Naive thymus-derived CD8-positive, alpha-beta T cell (primary cell): ENCODE measurements at regions not wholly inside any gene's neighbourhood (a gene's known extent, or its start where the extent isn't known, plus 50 kb on each side); places are given as distances from the start of the nearest gene placed in this dataset.

Experiments used
- ATAC-seq, 2 donors: fragments of 150-1000 bp; cut with Tn5 transposase in 1 of 2; sonication (Bioruptor Pico), chemical (Tn5 transposase) in 1 of 2; 1 replicate in 1 of 2; 2 replicates in 1 of 2; pipeline ENCODE4 v1.10.0; 2021; ENCODE audit warnings: mild to moderate bottlenecking in 2 of 2, moderate library complexity in 2 of 2
- POLR2A ChIA-PET: fragments of 350-600 bp; sonication (Branson Sonifier 250); formaldehyde crosslinking; loops from one replicate; lab custom pipeline; 2021; ENCODE audit warnings: antibody characterized with exemption; lab: Charles Lee
- DNase-seq, 10 donors: peaks; one replicate each; pipeline versions ENCODE4 v3.0.0 to v3.0.0-alpha.2; 2020 to 2022
- H3K27ac Mint-ChIP-seq, 10 donors: one replicate each; pipeline ENCODE4 v1.8.0; 2020 to 2022; ENCODE audit warnings: mild to moderate bottlenecking in 10 of 10, mixed read lengths in 10 of 10, moderate library complexity in 4 of 10, inconsistent platforms in 1 of 10
- H3K27me3 Mint-ChIP-seq, 5 donors: one replicate each; pipeline ENCODE4 v1.8.0; 2021 to 2022; ENCODE audit warnings: mixed read lengths in 5 of 5
- H3K36me3 Mint-ChIP-seq, 3 donors: one replicate each; pipeline ENCODE4 v1.8.0; 2020 to 2022; ENCODE audit warnings: mixed read lengths in 3 of 3, mild to moderate bottlenecking in 2 of 3, inconsistent platforms in 1 of 3
- H3K4me1 Mint-ChIP-seq, 4 donors: one replicate each; pipeline ENCODE4 v1.8.0; 2021 to 2022; ENCODE audit warnings: mixed read lengths in 4 of 4
- H3K4me3 Mint-ChIP-seq, 10 donors: one replicate each; pipeline ENCODE4 v1.8.0; 2020 to 2022; ENCODE audit warnings: mild to moderate bottlenecking in 10 of 10, mixed read lengths in 10 of 10, moderate library complexity in 6 of 10, inconsistent platforms in 1 of 10
- H3K9me3 Mint-ChIP-seq, 9 donors: one replicate each; pipeline ENCODE4 v1.8.0; 2020 to 2022; ENCODE audit warnings: mixed read lengths in 9 of 9, mild to moderate bottlenecking in 3 of 9, inconsistent platforms in 1 of 9, moderate library complexity in 1 of 9

DNA sequence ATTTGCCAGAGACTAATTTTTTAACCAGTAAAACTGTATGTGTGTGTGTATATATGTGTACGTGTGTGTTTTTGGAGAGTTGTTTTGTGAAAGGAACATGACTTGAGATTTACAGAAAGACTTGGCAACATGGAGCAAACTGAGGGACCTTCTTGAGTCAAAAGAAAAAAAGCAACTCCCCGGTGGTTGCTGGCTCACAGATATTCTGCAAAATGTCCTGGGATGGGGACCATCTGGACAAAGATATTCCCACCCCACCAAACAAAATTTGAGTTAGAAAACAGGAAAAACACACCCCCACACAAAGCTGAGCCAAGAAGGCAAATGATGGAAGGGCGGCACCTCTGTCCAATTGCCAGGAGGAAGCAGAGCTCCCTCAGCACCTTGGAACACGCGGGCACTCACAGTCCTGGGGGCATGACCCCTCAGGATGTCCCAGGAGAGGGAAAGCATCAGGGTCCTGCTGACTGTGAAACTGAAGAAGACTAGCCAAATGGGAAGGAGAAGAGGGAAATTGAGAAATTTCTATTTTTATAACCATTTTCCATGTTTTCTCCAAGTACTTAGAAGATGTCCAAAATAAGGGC is 290.2 kb upstream of the ACVR2A start:
- no peak for ATAC-seq
- POLR2A ChIA-PET = no interaction called here
- Mint-ChIP-seq H3K4me3 (no peak overlapping the region), H3K36me3 (no peaks in the 10 kb centered on the region), H3K27ac (no peak overlapping the region), H3K9me3 (no peaks in the 10 kb centered on the region), H3K27me3 (peaks cover 0 to 3% (median 0%) of the 10 kb centered on the region in 5 donors), H3K4me1 (no peaks in the 10 kb centered on the region)
- no peak for DNase-seq

DNA sequence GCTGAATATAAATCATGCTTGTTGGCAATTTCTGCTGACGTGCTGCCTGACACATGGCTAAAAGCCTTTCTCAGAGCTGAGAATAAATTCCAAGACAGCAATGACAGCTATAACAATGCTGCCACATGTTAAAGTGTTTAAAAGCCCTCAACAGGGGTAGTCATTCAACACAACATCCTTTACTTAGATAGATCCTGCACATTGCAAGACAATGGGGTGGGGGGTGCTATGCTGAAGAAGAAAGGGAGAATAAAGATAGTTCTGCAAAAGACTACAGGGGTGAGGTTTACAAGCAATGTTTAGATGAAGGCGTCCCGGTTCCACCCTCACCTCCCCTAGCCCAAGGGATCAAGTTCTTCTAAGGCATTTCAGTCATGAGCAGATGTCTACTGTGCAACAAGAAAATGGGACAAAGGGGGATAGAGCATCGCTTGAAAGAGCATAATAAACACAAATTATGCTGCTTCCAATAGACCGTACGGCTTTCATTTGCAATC is 291.0 kb upstream of the ACVR2A start:
- Mint-ChIP-seq H3K9me3 (no peaks in the 10 kb centered on the region), H3K27me3 (peaks cover 0 to 3% (median 0%) of the 10 kb centered on the region in 5 donors), H3K4me3 (no peak overlapping the region), H3K27ac (no peak overlapping the region), H3K4me1 (no peaks in the 10 kb centered on the region), H3K36me3 (no peaks in the 10 kb centered on the region)
- DNase-seq = no peak
- POLR2A ChIA-PET = no interaction called here
- ATAC-seq = no peak

DNA sequence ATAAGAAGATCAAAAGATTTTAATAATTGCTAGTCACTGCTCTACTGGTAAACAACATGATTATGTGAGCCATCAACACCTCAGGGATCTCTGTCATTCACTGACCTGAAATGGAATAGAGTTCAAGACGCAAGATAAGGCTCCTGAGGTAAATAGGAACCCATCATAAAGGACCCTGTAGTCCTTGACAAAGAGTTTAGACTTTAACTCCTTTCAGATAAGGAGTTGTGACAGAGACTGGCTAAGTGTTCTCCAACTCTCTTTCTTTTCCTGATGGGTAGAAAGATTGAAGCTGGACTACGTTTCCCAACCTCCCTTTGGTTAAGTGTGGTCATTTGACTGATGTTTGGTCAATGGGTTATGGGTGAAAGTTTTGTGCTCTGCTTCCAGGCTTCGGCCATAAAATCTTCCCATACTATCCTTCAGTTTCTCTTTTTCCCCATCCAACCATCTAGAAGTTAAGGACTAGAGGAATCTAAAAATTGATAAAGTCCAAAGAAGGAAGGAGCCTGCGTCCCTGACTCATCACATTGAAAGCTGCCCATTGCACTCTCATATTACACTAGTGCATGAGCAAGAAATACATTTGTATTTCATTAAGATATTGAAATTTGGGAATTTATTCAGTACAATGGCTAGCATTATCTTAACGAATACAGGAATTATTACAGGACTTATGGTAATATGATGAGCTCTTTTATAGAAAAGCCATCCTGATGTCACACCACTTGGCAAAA is 293.7 kb upstream of the ACVR2A start:
- peaks cover 0 to 3% (median 0%) of the 10 kb centered on the region in 9 donors for H3K9me3 Mint-ChIP-seq
- DNase-seq = no peak
- peaks cover 0 to 3% (median 0%) of the 10 kb centered on the region in 5 donors for H3K27me3 Mint-ChIP-seq
- H3K27ac Mint-ChIP-seq = no peak overlapping the region
- POLR2A ChIA-PET = no interaction called here
- H3K36me3 Mint-ChIP-seq = no peaks in the 10 kb centered on the region
- no peaks in the 10 kb centered on the region for H3K4me1 Mint-ChIP-seq
- ATAC-seq = no peak
- H3K4me3 Mint-ChIP-seq = no peak overlapping the region

- Mint-ChIP-seq H3K27me3 (peaks cover 0 to 3% (median 0%) of the 10 kb centered on the region in 5 donors), H3K4me3 (no peak overlapping the region), H3K4me1 (no peaks in the 10 kb centered on the region), H3K36me3 (no peaks in the 10 kb centered on the region), H3K27ac (no peak overlapping the region), H3K9me3 (peaks cover 0 to 3% (median 0%) of the 10 kb centered on the region in 9 donors)
- POLR2A ChIA-PET = no interaction called here
- ATAC-seq = no peak
- DNase-seq = no peak
These were observed 295.8 kb upstream of the ACVR2A start for GRCh38 chr2:147549054-147549453.

DNA sequence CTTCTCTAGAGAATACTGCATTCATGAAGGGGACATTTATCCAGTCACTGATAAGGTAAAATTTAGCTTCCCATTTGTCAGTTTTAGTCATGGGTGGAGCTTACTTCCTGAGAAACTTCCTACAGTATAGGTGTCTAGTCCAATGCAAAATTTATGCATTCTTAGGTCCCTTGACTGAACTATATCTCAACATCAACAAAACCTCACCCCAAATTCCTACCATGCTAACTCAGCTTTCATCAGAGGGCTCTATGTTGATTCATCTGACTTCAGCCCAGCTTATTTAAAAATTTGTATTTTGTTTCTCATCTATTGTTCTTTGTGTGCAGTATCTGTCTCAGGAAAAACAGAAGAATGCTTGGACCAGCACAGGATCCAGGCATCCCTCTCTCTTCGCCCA is 296.4 kb upstream of the ACVR2A start:
- H3K4me1 Mint-ChIP-seq = no peaks in the 10 kb centered on the region
- ATAC-seq (no peak), DNase-seq (no peak)
- POLR2A ChIA-PET = no interaction called here
- no peaks in the 10 kb centered on the region for H3K27me3 Mint-ChIP-seq
- H3K27ac Mint-ChIP-seq = no peak overlapping the region
- no peaks in the 10 kb centered on the region for H3K36me3 Mint-ChIP-seq
- peaks cover 0 to 3% (median 0%) of the 10 kb centered on the region in 9 donors for H3K9me3 Mint-ChIP-seq
- no peak overlapping the region for H3K4me3 Mint-ChIP-seq

GRCh38 chr2:147547440-147547839 is 297.4 kb upstream of the ACVR2A start:
- Mint-ChIP-seq H3K4me3 (no peak overlapping the region), H3K36me3 (no peaks in the 10 kb centered on the region), H3K4me1 (peaks cover 0 to 2% (median 0%) of the 10 kb centered on the region in 4 donors), H3K27me3 (no peaks in the 10 kb centered on the region), H3K27ac (no peak overlapping the region), H3K9me3 (peaks cover 0 to 3% (median 0%) of the 10 kb centered on the region in 9 donors)
- ATAC-seq (no peak), DNase-seq (no peak)
- POLR2A ChIA-PET = no interaction called here

GRCh38 chr2:147546109-147546508 is 298.7 kb upstream of the ACVR2A start:
- H3K4me1 Mint-ChIP-seq = peaks cover 0 to 2% (median 0%) of the 10 kb centered on the region in 4 donors
- no peak overlapping the region for H3K4me3 Mint-ChIP-seq
- no peak for ATAC-seq
- no peak overlapping the region for H3K27ac Mint-ChIP-seq
- POLR2A ChIA-PET = no interaction called here
- no peak for DNase-seq
- peaks cover 0 to 3% (median 0%) of the 10 kb centered on the region in 9 donors for H3K9me3 Mint-ChIP-seq
- no peaks in the 10 kb centered on the region for H3K36me3 Mint-ChIP-seq
- H3K27me3 Mint-ChIP-seq = no peaks in the 10 kb centered on the region

- ATAC-seq = no peak
- POLR2A ChIA-PET = no interaction called here
- no peaks in the 10 kb centered on the region for H3K36me3 Mint-ChIP-seq
- H3K4me1 Mint-ChIP-seq = peaks cover 0 to 2% (median 0%) of the 10 kb centered on the region in 4 donors
- H3K9me3 Mint-ChIP-seq = peaks cover 0 to 3% (median 0%) of the 10 kb centered on the region in 9 donors
- H3K27me3 Mint-ChIP-seq = peaks cover 0 to 1% (median 0%) of the 10 kb centered on the region in 5 donors
- no peak overlapping the region for H3K4me3 Mint-ChIP-seq
- no peak overlapping the region for H3K27ac Mint-ChIP-seq
- no peak for DNase-seq
These were observed 301.8 kb upstream of the ACVR2A start for GRCh38 chr2:147543056-147543455.

GRCh38 chr2:147542351-147542750 is 302.5 kb upstream of the ACVR2A start:
- DNase-seq (no peak), ATAC-seq (no peak)
- H3K27ac Mint-ChIP-seq = no peak overlapping the region
- POLR2A ChIA-PET = no interaction called here
- peaks cover 0 to 1% (median 0%) of the 10 kb centered on the region in 5 donors for H3K27me3 Mint-ChIP-seq
- H3K9me3 Mint-ChIP-seq = peaks cover 0 to 3% (median 0%) of the 10 kb centered on the region in 9 donors
- no peak overlapping the region for H3K4me3 Mint-ChIP-seq
- no peaks in the 10 kb centered on the region for H3K36me3 Mint-ChIP-seq
- H3K4me1 Mint-ChIP-seq = peaks cover 0 to 2% (median 0%) of the 10 kb centered on the region in 4 donors

- POLR2A ChIA-PET = no interaction called here
- Mint-ChIP-seq H3K9me3 (peaks cover 0 to 3% (median 0%) of the 10 kb centered on the region in 9 donors), H3K4me1 (peaks cover 0 to 2% (median 0%) of the 10 kb centered on the region in 4 donors), H3K27ac (no peak overlapping the region), H3K36me3 (no peaks in the 10 kb centered on the region), H3K4me3 (no peak overlapping the region), H3K27me3 (peaks cover 0 to 1% (median 0%) of the 10 kb centered on the region in 5 donors)
- DNase-seq (no peak), ATAC-seq (no peak)
These were observed 303.5 kb upstream of the ACVR2A start for GRCh38 chr2:147541314-147541713.

- Mint-ChIP-seq H3K4me1 (peaks cover 0 to 2% (median 0%) of the 10 kb centered on the region in 4 donors), H3K27ac (no peak overlapping the region), H3K9me3 (no peaks in the 10 kb centered on the region), H3K27me3 (peaks cover 0 to 1% (median 0%) of the 10 kb centered on the region in 5 donors), H3K4me3 (no peak overlapping the region), H3K36me3 (no peaks in the 10 kb centered on the region)
- ATAC-seq = no peak
- POLR2A ChIA-PET = no interaction called here
- no peak for DNase-seq
These were observed 306.0 kb upstream of the ACVR2A start for GRCh38 chr2:147538821-147539220.

GRCh38 chr2:147538088-147538487 is 306.7 kb upstream of the ACVR2A start:
- H3K36me3 Mint-ChIP-seq = no peaks in the 10 kb centered on the region
- H3K4me3 Mint-ChIP-seq = no peak overlapping the region
- POLR2A ChIA-PET = no interaction called here
- no peak overlapping the region for H3K27ac Mint-ChIP-seq
- ATAC-seq (no peak), DNase-seq (no peak)
- H3K9me3 Mint-ChIP-seq = no peaks in the 10 kb centered on the region
- H3K4me1 Mint-ChIP-seq = peaks cover 0 to 2% (median 0%) of the 10 kb centered on the region in 4 donors
- peaks cover 0 to 1% (median 0%) of the 10 kb centered on the region in 5 donors for H3K27me3 Mint-ChIP-seq

DNA sequence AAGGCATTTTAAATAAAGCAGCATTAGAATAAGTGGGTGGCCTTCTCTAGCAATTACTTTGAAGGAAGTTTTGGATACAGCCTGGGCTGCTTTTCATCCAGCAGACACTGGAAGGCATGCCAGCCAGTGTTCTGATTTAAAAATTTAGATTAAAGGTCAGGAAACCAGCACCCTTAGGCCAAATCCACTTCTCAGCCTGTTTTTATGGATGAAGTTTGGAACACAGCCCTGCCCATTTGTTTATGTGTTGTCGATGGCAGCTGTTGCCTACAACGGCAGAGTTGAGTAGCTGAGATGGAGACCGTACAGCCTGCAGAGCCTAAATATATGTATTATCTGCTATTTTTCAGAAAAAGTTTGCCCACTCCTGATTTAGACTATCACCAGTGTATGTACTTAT is 313.6 kb upstream of the ACVR2A start:
- no peaks in the 10 kb centered on the region for H3K36me3 Mint-ChIP-seq
- no peaks in the 10 kb centered on the region for H3K9me3 Mint-ChIP-seq
- no peak overlapping the region for H3K27ac Mint-ChIP-seq
- H3K27me3 Mint-ChIP-seq = no peaks in the 10 kb centered on the region
- no peak for ATAC-seq
- no peak for DNase-seq
- H3K4me1 Mint-ChIP-seq = peaks cover 0 to 2% (median 1%) of the 10 kb centered on the region in 4 donors
- POLR2A ChIA-PET = no interaction called here
- no peak overlapping the region for H3K4me3 Mint-ChIP-seq
